ENCODE measurements at regions not wholly inside any gene's neighbourhood (a gene's known extent, or its start where the extent isn't known, plus 50 kb on each side); places are given as distances from the start of the nearest gene placed in this dataset.

- POLR2A ChIA-PET, result no interaction called here
- DNase-seq, result no peak
- 46% methylated on average over 4 of the region's 8 CpGs for WGBS (ENCODE audit: low lambda C conversion rate)
Measured at GRCh38 chr11:116122697-116123472, 618.7 kb upstream of the CADM1 start.

More at GRCh38 chr11:116122697-116123472, 618.7 kb upstream of the CADM1 start:
- CTCF ChIA-PET, result interaction anchor here (0.6 kb wide), 1 partner anchor 150 kb away, joined by 3 read pairs; no protein-coding TSS in a partner anchor
- Histone ChIP-seq H2AFZ (ENCODE audit: low read depth) (no peak overlapping the region), H3F3A (replicated peaks; ENCODE audit: insufficient read depth) (no peaks in the 10 kb centered on the region), H3K4me3 (ENCODE audit: low read depth in 2 of 2, low read length in 1 of 2) (no peak overlapping the region), H3K4me2 (no peak overlapping the region), H3K27ac (ENCODE audit: low read depth in 2 of 2, low read length in 1 of 2) (no peak overlapping the region), H3K9me2 (no peaks in the 10 kb centered on the region), H3K79me2 (ENCODE audit: insufficient read depth) (no peaks in the 10 kb centered on the region), H3K36me3 (replicated peaks in 1 of 2; ENCODE audit: control insufficient read depth in 1 of 2, insufficient read depth in 2 of 2, low read length in 1 of 2) (no peaks in the 10 kb centered on the region), H3K4me1 (ENCODE audit: control insufficient read depth in 1 of 2, insufficient read depth in 2 of 2, low read depth in 1 of 2, low read length in 1 of 2) (no peaks in the 10 kb centered on the region; a peak in 1 of 4 replicates), H4K20me1 (ENCODE audit: insufficient read depth) (no peaks in the 10 kb centered on the region), H3K9me3 (no peaks in the 10 kb centered on the region), H3K27me3 (ENCODE audit: insufficient read depth) (no peaks in the 10 kb centered on the region), H3K9ac (no peak overlapping the region)
- TF ChIP-seq CHD2 (IDR thresholded peaks at IDR 0.05; ENCODE audit: low read length, partially characterized antibody), result no peak
- no peak for TF ChIP-seq EZH2phosphoT487 (IDR thresholded peaks at IDR 0.05; ENCODE audit: borderline replicate concordance, low read depth)
- no peak for TF ChIP-seq SMC3 (IDR thresholded peaks at IDR 0.05; ENCODE audit: low read depth, low read length)
- TF ChIP-seq CTCF (IDR thresholded peaks at IDR 0.05), result no peak
- no peak for TF ChIP-seq NRF1 (IDR thresholded peaks at IDR 0.05; ENCODE audit: low read depth, low read length)
- TF ChIP-seq RFX5 (IDR thresholded peaks at IDR 0.05; ENCODE audit: low read length), result no peak
- TF ChIP-seq EP300 (IDR thresholded peaks at IDR 0.05; ENCODE audit: borderline replicate concordance in 1 of 2, low read depth in 1 of 2, low read length in 1 of 2), result no peak
- no peak for TF ChIP-seq TCF12 (IDR thresholded peaks at IDR 0.05)
- TF ChIP-seq, protein P1, sequence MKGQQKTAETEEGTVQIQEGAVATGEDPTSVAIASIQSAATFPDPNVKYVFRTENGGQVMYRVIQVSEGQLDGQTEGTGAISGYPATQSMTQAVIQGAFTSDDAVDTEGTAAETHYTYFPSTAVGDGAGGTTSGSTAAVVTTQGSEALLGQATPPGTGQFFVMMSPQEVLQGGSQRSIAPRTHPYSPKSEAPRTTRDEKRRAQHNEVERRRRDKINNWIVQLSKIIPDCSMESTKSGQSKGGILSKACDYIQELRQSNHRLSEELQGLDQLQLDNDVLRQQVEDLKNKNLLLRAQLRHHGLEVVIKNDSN (IDR thresholded peaks at IDR 0.05; ENCODE audit: borderline replicate concordance, low read depth), result no peak
- TF ChIP-seq PBX3 (IDR thresholded peaks at IDR 0.05), result no peak
- TF ChIP-seq, protein P2, sequence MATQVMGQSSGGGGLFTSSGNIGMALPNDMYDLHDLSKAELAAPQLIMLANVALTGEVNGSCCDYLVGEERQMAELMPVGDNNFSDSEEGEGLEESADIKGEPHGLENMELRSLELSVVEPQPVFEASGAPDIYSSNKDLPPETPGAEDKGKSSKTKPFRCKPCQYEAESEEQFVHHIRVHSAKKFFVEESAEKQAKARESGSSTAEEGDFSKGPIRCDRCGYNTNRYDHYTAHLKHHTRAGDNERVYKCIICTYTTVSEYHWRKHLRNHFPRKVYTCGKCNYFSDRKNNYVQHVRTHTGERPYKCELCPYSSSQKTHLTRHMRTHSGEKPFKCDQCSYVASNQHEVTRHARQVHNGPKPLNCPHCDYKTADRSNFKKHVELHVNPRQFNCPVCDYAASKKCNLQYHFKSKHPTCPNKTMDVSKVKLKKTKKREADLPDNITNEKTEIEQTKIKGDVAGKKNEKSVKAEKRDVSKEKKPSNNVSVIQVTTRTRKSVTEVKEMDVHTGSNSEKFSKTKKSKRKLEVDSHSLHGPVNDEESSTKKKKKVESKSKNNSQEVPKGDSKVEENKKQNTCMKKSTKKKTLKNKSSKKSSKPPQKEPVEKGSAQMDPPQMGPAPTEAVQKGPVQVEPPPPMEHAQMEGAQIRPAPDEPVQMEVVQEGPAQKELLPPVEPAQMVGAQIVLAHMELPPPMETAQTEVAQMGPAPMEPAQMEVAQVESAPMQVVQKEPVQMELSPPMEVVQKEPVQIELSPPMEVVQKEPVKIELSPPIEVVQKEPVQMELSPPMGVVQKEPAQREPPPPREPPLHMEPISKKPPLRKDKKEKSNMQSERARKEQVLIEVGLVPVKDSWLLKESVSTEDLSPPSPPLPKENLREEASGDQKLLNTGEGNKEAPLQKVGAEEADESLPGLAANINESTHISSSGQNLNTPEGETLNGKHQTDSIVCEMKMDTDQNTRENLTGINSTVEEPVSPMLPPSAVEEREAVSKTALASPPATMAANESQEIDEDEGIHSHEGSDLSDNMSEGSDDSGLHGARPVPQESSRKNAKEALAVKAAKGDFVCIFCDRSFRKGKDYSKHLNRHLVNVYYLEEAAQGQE (IDR thresholded peaks at IDR 0.05; ENCODE audit: low read depth, low read length), result no peak
- TF ChIP-seq FOSL2 (IDR thresholded peaks at IDR 0.05; ENCODE audit: borderline replicate concordance, low read depth), result no peak
- no peak for TF ChIP-seq POLR2AphosphoS5 (IDR thresholded peaks at IDR 0.05; ENCODE audit: low read depth, low read length)
- no peak for TF ChIP-seq ZBTB33 (IDR thresholded peaks at IDR 0.05; ENCODE audit: borderline replicate concordance, low read depth)
- TF ChIP-seq, protein P3, sequence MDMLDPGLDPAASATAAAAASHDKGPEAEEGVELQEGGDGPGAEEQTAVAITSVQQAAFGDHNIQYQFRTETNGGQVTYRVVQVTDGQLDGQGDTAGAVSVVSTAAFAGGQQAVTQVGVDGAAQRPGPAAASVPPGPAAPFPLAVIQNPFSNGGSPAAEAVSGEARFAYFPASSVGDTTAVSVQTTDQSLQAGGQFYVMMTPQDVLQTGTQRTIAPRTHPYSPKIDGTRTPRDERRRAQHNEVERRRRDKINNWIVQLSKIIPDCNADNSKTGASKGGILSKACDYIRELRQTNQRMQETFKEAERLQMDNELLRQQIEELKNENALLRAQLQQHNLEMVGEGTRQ (IDR thresholded peaks at IDR 0.05; ENCODE audit: borderline replicate concordance, low read depth, low read length), result no peak
- no peak for TF ChIP-seq TAF1 (IDR thresholded peaks at IDR 0.05; ENCODE audit: borderline replicate concordance, low read depth, low read length)
- TF ChIP-seq, protein P4, sequence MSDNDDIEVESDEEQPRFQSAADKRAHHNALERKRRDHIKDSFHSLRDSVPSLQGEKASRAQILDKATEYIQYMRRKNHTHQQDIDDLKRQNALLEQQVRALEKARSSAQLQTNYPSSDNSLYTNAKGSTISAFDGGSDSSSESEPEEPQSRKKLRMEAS (IDR thresholded peaks at IDR 0.05; ENCODE audit: low read depth), result no peak
- no peak for TF ChIP-seq TEAD4 (IDR thresholded peaks at IDR 0.05; ENCODE audit: borderline replicate concordance, insufficient read depth)
- TF ChIP-seq NFIC (IDR thresholded peaks at IDR 0.05; ENCODE audit: borderline replicate concordance), result no peak
- no peak for TF ChIP-seq ELF1 (IDR thresholded peaks at IDR 0.05)

Data from SK-N-SH (cell line).